Ishikawa (cell line): ENCODE measurements at regions not wholly inside any gene's neighbourhood (a gene's known extent, or its start where the extent isn't known, plus 50 kb on each side); places are given as distances from the start of the nearest gene placed in this dataset.
A peak's percentile ranks its signal among the peaks of the same experiment; 100 is the strongest.

Experiments used
- CEBPB ChIP-seq: IDR thresholded peaks from 2 replicates; pipeline ENCODE4 v1.6.1; 2012
- CREB1 ChIP-seq: IDR thresholded peaks from 2 replicates; pipeline ENCODE4 v1.6.1; 2012; ENCODE audit warnings: low read depth
- EGR1 ChIP-seq: IDR thresholded peaks from 2 replicates; pipeline ENCODE4 v1.6.1; 2012
- EP300 ChIP-seq: IDR thresholded peaks from 2 replicates; pipeline ENCODE4 v1.6.1; 2012; ENCODE audit warnings: borderline replicate concordance
- FOXM1 ChIP-seq: IDR thresholded peaks from 2 replicates; pipeline ENCODE4 v1.6.1; 2012; ENCODE audit warnings: low read depth, borderline replicate concordance
- NFIC ChIP-seq: IDR thresholded peaks from 2 replicates; pipeline ENCODE4 v1.6.1; 2012
- RAD21 ChIP-seq: IDR thresholded peaks from 2 replicates; pipeline ENCODE4 v1.6.1; 2012; ENCODE audit warnings: low read depth
- TAF1 ChIP-seq: IDR thresholded peaks from 2 replicates; pipeline ENCODE4 v1.6.1; 2012; ENCODE audit warnings: low read depth, mild to moderate bottlenecking
- TCF12 ChIP-seq: IDR thresholded peaks from 2 replicates; pipeline ENCODE4 v1.6.1; 2012; ENCODE audit warnings: low read depth
- TEAD4 ChIP-seq: IDR thresholded peaks from 2 replicates; pipeline ENCODE4 v1.6.1; 2012
- USF1 ChIP-seq: IDR thresholded peaks from 2 replicates; pipeline ENCODE4 v1.6.1; 2012
- YY1 ChIP-seq: IDR thresholded peaks from 2 replicates; pipeline ENCODE4 v1.6.1; 2012; ENCODE audit warnings: low read depth
- ZBTB7A ChIP-seq: IDR thresholded peaks from 2 replicates; pipeline ENCODE4 v1.6.1; 2012; ENCODE audit warnings: low read depth
- TF ChIP-seq, protein P1 (sequence below): IDR thresholded peaks from 2 replicates; pipeline ENCODE4 v1.6.1; 2012; ENCODE audit warnings: low read depth, mild to moderate bottlenecking
- TF ChIP-seq, protein P2 (sequence below): IDR thresholded peaks from 2 replicates; pipeline ENCODE4 v1.6.1; 2012

DNA sequence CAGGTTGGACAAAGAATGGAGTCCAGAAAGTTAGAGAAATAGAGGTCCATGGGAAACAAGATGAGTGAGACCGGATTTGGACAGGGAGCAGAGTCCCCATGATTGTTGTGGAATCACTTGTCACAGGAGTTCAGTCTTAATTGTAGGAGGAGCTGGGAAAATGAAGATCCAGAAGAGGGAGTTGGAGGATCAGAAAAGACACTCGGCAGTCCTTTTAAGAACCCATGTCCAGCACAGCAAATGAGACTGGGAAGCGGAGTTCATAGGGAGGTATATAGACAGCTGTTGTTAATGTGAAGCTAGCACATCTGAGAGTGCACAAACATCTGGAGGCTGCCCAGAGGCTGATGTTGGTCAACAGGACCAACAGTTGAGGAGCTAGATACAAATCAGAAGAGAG is 111.4 kb upstream of the RXFP1 start:
- peak; percentile 36; the same call in 1 of the 2 replicates for TF ChIP-seq RAD21
- TF ChIP-seq TAF1 = no peak

GRCh38 chr4:158411269-158411668 is 110.4 kb upstream of the RXFP1 start:
- TF ChIP-seq YY1 = no peak
- TF ChIP-seq CEBPB = no peak
- TF ChIP-seq, protein P1, sequence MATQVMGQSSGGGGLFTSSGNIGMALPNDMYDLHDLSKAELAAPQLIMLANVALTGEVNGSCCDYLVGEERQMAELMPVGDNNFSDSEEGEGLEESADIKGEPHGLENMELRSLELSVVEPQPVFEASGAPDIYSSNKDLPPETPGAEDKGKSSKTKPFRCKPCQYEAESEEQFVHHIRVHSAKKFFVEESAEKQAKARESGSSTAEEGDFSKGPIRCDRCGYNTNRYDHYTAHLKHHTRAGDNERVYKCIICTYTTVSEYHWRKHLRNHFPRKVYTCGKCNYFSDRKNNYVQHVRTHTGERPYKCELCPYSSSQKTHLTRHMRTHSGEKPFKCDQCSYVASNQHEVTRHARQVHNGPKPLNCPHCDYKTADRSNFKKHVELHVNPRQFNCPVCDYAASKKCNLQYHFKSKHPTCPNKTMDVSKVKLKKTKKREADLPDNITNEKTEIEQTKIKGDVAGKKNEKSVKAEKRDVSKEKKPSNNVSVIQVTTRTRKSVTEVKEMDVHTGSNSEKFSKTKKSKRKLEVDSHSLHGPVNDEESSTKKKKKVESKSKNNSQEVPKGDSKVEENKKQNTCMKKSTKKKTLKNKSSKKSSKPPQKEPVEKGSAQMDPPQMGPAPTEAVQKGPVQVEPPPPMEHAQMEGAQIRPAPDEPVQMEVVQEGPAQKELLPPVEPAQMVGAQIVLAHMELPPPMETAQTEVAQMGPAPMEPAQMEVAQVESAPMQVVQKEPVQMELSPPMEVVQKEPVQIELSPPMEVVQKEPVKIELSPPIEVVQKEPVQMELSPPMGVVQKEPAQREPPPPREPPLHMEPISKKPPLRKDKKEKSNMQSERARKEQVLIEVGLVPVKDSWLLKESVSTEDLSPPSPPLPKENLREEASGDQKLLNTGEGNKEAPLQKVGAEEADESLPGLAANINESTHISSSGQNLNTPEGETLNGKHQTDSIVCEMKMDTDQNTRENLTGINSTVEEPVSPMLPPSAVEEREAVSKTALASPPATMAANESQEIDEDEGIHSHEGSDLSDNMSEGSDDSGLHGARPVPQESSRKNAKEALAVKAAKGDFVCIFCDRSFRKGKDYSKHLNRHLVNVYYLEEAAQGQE = no peak
- no peak for TF ChIP-seq RAD21
- TF ChIP-seq ZBTB7A = no peak
- no peak for TF ChIP-seq TAF1
- TF ChIP-seq USF1 = no peak
- TF ChIP-seq FOXM1 = no peak
- peak; percentile 45; the same call in 1 of the 2 replicates for TF ChIP-seq EP300
- peak; percentile 84 for TF ChIP-seq NFIC
- peak; percentile 84 for TF ChIP-seq TCF12
- no peak for TF ChIP-seq CREB1
- TF ChIP-seq, protein P2, sequence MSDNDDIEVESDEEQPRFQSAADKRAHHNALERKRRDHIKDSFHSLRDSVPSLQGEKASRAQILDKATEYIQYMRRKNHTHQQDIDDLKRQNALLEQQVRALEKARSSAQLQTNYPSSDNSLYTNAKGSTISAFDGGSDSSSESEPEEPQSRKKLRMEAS = no peak
- TF ChIP-seq TEAD4 = no peak
- TF ChIP-seq EGR1 = no peak

- no peak for TF ChIP-seq NFIC
- no peak for TF ChIP-seq TAF1
- TF ChIP-seq, protein P1 = no peak
- TF ChIP-seq CREB1 = no peak
- TF ChIP-seq, protein P2 = no peak
- TF ChIP-seq YY1 = no peak
- no peak for TF ChIP-seq EP300
- no peak for TF ChIP-seq TCF12
- no peak for TF ChIP-seq TEAD4
- TF ChIP-seq ZBTB7A = no peak
- no peak for TF ChIP-seq USF1
These were observed 100.9 kb upstream of the RXFP1 start for GRCh38 chr4:158420782-158421181.

- TF ChIP-seq EGR1 (no peak), TAF1 (no peak), CREB1 (no peak), CEBPB (no peak), NFIC (no peak), USF1 (no peak), ZBTB7A (no peak), FOXM1 (no peak), YY1 (no peak), RAD21 (no peak)
- TF ChIP-seq, protein P2 = no peak
These were observed 99.1 kb upstream of the RXFP1 start for GRCh38 chr4:158422546-158422945.

- TF ChIP-seq TEAD4 (no peak), CREB1 (no peak), NFIC (no peak), ZBTB7A (no peak), RAD21 (no peak), CEBPB (no peak), FOXM1 (no peak), TAF1 (no peak), EGR1 (no peak), TCF12 (no peak), USF1 (no peak), YY1 (no peak), EP300 (no peak)
- TF ChIP-seq, protein P1 = no peak
- TF ChIP-seq, protein P2 = no peak
These were observed 93.4 kb upstream of the RXFP1 start for GRCh38 chr4:158428242-158428641.
